HTERT RPE-1 (cell line): ENCODE measurements at regions not wholly inside any gene's neighbourhood (a gene's known extent, or its start where the extent isn't known, plus 50 kb on each side); places are given as distances from the start of the nearest gene placed in this dataset.

Experiments used
- in situ Hi-C: fragments of 300-500 bp; cut with MboI; formaldehyde crosslinking; loops from 4 replicates; pipeline ENCODE4 v1.14.3; 2020; ENCODE audit warnings: low sequenced_read_pairs

- in situ Hi-C loops: no loop called here
These were observed 58.4 kb downstream of the SLC25A47 start for GRCh38 chr14:100381395-100382105.

GRCh38 chr14:100382106-100382455 lies 58.9 kb downstream of the SLC25A47 start:
- in situ Hi-C loops: no loop called here

GRCh38 chr14:100383727-100384158 lies 60.6 kb downstream of the SLC25A47 start:
- in situ Hi-C loops: no loop called here

GRCh38 chr14:100384277-100384676 lies 61.1 kb downstream of the SLC25A47 start:
- in situ Hi-C loops: no loop called here

GRCh38 chr14:100384819-100385813 lies 62.0 kb downstream of the SLC25A47 start:
- in situ Hi-C loops: no loop called here

- in situ Hi-C loops: no loop called here
These were observed 63.0 kb downstream of the SLC25A47 start for GRCh38 chr14:100386121-100386520.

GRCh38 chr14:100386846-100387245 lies 63.7 kb downstream of the SLC25A47 start:
- in situ Hi-C loops: no loop called here

GRCh38 chr14:100387450-100387849 lies 64.3 kb downstream of the SLC25A47 start:
- in situ Hi-C loops: no loop called here

GRCh38 chr14:100388103-100389054 lies 65.2 kb downstream of the SLC25A47 start:
- in situ Hi-C loops: no loop called here

GRCh38 chr14:100389497-100390104 lies 66.5 kb downstream of the SLC25A47 start:
- in situ Hi-C loops: no loop called here

GRCh38 chr14:100391173-100391572 lies 68.0 kb downstream of the SLC25A47 start:
- in situ Hi-C loops: no loop called here

GRCh38 chr14:100391724-100392123 lies 68.6 kb downstream of the SLC25A47 start:
- in situ Hi-C loops: no loop called here

- in situ Hi-C loops: no loop called here
These were observed 69.2 kb downstream of the SLC25A47 start for GRCh38 chr14:100392356-100392755.

- in situ Hi-C loops: no loop called here
These were observed 70.2 kb downstream of the SLC25A47 start for GRCh38 chr14:100393362-100393761.

GRCh38 chr14:100393906-100394732 lies 71.0 kb downstream of the SLC25A47 start:
- in situ Hi-C loops: no loop called here

GRCh38 chr14:100394886-100395672 lies 71.9 kb downstream of the SLC25A47 start:
- in situ Hi-C loops: no loop called here

GRCh38 chr14:100396266-100396795 lies 73.2 kb downstream of the SLC25A47 start:
- in situ Hi-C loops: no loop called here

GRCh38 chr14:100397005-100397404 lies 73.9 kb downstream of the SLC25A47 start:
- in situ Hi-C loops: no loop called here
